Stimulated activated naive CD8-positive, alpha-beta T cell treated with anti-CD3 and anti-CD28 coated beads, Interleukin-15, Interleukin-2, amounts not matched to agents 100 ng/mL and 50 ng/mL, for 24 hours (primary cell): ENCODE measurements at regions not wholly inside any gene's neighbourhood (a gene's known extent, or its start where the extent isn't known, plus 50 kb on each side); places are given as distances from the start of the nearest gene placed in this dataset.
"Not testable (repeated sequence)": the region's sequence is repeated elsewhere in the genome, so short reads cannot be mapped to it uniquely, and the experiment has no call there.

ENCODE experiments used
- H3K27ac Mint-ChIP-seq: one replicate; pipeline ENCODE4 v1.8.0; 2021; ENCODE audit warnings: mild to moderate bottlenecking, mixed read lengths
- H3K27me3 Mint-ChIP-seq: one replicate; pipeline ENCODE4 v1.8.0; 2021; ENCODE audit warnings: mixed read lengths
- H3K36me3 Mint-ChIP-seq: one replicate; pipeline ENCODE4 v1.8.0; 2021; ENCODE audit warnings: low read depth, mixed read lengths
- H3K4me1 Mint-ChIP-seq: one replicate; pipeline ENCODE4 v1.8.0; 2021; ENCODE audit warnings: low read depth, mixed read lengths
- H3K4me3 Mint-ChIP-seq: one replicate; pipeline ENCODE4 v1.8.0; 2021; ENCODE audit warnings: mild to moderate bottlenecking, mixed read lengths
- H3K9me3 Mint-ChIP-seq: one replicate; pipeline ENCODE4 v1.8.0; 2021; ENCODE audit warnings: mixed read lengths

DNA sequence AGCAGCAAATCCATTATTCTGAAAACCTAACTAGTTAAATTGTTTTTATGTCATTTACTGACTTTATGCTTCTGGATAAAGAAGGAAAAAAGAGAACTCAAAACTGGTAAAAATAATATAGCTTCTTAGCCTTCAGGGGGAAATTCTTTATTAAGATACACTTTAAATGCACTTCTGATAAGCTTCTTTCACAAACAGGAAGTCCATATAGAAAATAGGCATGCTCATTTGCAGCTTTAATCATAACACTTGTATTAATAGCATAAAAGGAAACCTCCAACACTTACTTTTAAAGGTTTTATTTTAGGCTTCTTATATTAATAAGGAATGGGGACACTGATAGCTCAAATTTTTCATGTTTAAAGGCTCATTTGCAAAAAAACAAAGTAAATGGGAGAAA lies 538.0 kb upstream of the SLC35B3 start:
- Mint-ChIP-seq H3K27me3 (peaks cover 3% of the 10 kb centered on the region), H3K4me3 (no peak overlapping the region), H3K27ac (no peak overlapping the region), H3K4me1 (no peaks in the 10 kb centered on the region), H3K36me3 (no peaks in the 10 kb centered on the region), H3K9me3 (peaks cover 15% of the 10 kb centered on the region)

DNA sequence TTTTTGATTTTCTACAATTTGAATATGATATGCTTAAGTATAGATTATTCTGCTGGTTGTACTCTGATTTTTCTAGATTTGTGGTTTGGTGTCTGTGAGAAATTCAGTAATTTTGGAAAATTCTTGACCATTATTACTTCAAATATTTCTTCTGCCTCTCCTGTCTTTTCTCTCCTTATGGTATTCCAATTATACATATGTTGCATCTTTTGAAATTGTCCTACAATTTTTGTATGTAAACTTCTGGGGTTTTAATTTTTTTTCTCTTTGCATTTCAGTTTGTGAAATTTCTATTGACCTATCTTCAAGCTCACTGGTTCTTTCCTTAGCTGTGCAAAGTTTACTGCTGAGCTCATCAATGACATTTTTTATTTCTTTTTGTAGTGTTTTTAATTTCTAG lies 534.4 kb upstream of the SLC35B3 start:
- H3K27me3 Mint-ChIP-seq: peaks cover 3% of the 10 kb centered on the region
- H3K4me1 Mint-ChIP-seq: no peaks in the 10 kb centered on the region
- H3K9me3 Mint-ChIP-seq: peaks cover 15% of the 10 kb centered on the region
- no peak overlapping the region for H3K27ac Mint-ChIP-seq
- no peaks in the 10 kb centered on the region for H3K36me3 Mint-ChIP-seq
- no peak overlapping the region for H3K4me3 Mint-ChIP-seq

DNA sequence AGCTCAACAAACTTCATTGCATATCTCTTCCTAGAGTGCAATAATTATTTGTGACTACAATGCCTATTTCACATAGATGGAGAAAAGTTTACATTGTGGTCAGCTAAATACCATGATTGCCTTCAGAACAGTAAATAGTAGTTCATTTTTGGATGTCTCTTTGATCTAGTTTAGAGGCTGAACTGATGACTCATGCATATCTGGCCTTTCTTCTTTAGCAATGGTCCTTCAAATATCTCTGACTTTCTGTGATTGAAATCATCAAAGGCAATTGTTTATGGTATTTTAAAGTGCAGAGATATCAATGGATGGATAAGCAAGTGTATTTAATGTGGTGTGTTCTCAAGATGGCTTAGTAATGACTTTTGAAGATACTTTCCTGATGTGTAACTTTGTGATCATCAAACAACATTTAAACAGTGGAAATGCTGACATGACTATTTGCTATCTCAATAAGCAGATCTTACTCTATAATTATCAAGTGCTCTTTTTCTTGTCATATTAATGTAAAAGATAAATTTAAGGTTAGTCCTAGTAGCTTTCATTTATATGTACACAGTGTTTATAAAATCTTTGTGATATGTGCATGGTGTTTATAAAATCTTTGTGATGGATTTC lies 523.7 kb upstream of the SLC35B3 start:
- Mint-ChIP-seq H3K4me1 (no peaks in the 10 kb centered on the region), H3K27me3 (no peaks in the 10 kb centered on the region), H3K9me3 (no peaks in the 10 kb centered on the region), H3K27ac (no peak overlapping the region), H3K4me3 (no peak overlapping the region), H3K36me3 (no peaks in the 10 kb centered on the region)

DNA sequence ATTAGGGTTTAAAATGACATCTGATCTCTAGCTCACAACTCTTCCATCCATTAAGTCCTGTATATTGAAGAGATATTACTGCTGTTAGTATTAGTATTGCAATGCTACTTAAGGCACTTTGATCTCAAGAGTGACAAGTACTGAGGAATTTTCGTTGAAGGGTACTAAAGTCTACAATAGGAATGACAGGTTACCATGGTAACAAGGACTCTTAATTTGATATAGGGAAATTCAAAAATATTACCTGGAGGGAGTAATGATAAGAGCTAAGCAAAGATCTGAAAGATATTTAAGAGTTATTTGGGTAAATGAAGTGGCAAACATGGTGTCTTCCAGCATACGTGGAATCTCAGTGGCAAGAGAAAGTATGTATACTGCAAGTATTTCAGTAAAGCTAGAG lies 518.0 kb upstream of the SLC35B3 start:
- no peak overlapping the region for H3K4me3 Mint-ChIP-seq
- no peaks in the 10 kb centered on the region for H3K27me3 Mint-ChIP-seq
- H3K4me1 Mint-ChIP-seq: no peaks in the 10 kb centered on the region
- H3K36me3 Mint-ChIP-seq: no peaks in the 10 kb centered on the region
- H3K9me3 Mint-ChIP-seq: no peaks in the 10 kb centered on the region
- H3K27ac Mint-ChIP-seq: no peak overlapping the region

DNA sequence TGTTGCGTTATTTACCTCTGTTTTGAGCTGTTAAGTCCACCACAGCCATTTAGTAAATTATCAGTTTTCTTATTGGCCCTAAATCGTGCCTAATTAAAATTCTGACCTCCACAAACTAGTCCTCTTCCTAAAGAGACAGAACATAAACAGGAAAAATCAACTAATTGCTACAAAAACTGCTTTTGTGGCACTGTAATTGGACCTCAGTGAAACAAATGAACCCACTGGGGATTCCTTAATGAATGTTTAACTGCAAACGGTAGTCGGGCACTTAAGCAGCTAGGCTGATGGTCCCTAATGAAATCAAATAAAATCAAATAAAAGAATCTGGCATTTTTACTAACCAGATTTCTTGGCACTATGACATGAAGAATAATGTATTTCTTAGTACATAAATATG lies 513.4 kb upstream of the SLC35B3 start:
- no peaks in the 10 kb centered on the region for H3K4me1 Mint-ChIP-seq

DNA sequence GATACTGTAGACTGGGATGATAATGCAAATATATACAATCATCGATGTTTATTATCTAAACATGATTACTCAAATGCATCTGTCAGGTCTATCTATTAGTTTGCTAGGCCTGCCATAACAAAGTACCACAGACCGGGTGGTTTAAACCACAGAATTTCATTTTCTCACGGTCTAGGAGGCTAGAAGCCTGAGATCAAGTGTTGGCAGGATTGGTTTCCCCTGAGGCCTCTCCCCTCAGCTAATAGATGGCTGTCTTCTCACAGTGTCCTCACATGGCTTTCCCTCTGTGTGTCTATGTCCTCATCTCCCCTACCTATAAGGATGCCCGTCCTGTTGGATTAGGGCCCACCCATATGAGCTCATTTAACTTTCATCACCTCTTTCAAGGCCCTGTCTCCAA lies 512.6 kb upstream of the SLC35B3 start:
- Mint-ChIP-seq H3K4me3 (no peak overlapping the region), H3K36me3 (no peaks in the 10 kb centered on the region), H3K4me1 (no peaks in the 10 kb centered on the region), H3K9me3 (no peaks in the 10 kb centered on the region), H3K27ac (no peak overlapping the region), H3K27me3 (no peaks in the 10 kb centered on the region)

More for the DNA sequence above, 513.4 kb upstream of the SLC35B3 start:
- no peak overlapping the region for H3K27ac Mint-ChIP-seq
- H3K36me3 Mint-ChIP-seq: no peaks in the 10 kb centered on the region
- no peaks in the 10 kb centered on the region for H3K27me3 Mint-ChIP-seq
- H3K9me3 Mint-ChIP-seq: no peaks in the 10 kb centered on the region
- H3K4me3 Mint-ChIP-seq: no peak overlapping the region

DNA sequence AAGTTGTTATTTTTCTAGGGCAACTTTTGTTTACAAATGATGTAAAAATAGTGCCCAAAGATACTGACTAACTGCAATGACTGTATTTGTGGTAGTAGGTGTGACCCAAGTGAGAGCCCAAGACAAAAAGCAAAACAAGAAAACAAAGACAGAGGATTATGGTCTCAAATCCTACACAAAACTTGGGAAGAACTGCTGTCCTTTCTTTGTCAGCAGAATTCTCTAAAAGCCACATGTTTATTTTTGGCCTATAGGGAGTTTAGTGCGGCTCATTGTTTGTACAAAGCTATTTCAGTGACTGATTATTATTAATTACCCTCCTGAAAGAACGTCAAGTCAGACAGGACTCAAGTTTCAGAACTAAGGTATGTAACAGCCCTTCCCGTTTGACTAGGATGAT lies 509.2 kb upstream of the SLC35B3 start:
- H3K27ac Mint-ChIP-seq: no peak overlapping the region
- H3K4me3 Mint-ChIP-seq: no peak overlapping the region
- H3K27me3 Mint-ChIP-seq: no peaks in the 10 kb centered on the region
- no peaks in the 10 kb centered on the region for H3K4me1 Mint-ChIP-seq
- H3K36me3 Mint-ChIP-seq: no peaks in the 10 kb centered on the region
- no peaks in the 10 kb centered on the region for H3K9me3 Mint-ChIP-seq

DNA sequence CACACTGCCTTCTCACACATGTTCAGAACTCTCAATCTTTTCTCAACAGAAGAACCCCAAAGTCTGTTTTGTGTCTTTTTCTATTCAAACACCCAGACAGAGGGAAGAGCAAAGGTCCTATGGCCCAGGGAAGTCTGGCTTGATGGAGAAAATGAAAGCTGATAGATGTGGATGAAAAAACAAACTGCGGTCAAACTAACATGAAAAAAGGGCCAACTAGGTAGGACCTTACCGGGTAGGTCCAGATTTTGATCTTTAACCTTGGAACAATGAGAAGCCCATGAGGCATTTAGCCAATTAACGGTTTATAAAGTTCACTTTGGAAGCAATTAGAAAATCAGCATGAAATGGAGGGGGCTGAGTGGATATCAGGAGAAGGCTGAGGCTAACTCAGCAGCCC lies 507.7 kb upstream of the SLC35B3 start:
- no peak overlapping the region for H3K27ac Mint-ChIP-seq
- H3K27me3 Mint-ChIP-seq: no peaks in the 10 kb centered on the region
- H3K9me3 Mint-ChIP-seq: peaks cover 3% of the 10 kb centered on the region
- no peak overlapping the region for H3K4me3 Mint-ChIP-seq
- H3K4me1 Mint-ChIP-seq: no peaks in the 10 kb centered on the region
- H3K36me3 Mint-ChIP-seq: no peaks in the 10 kb centered on the region

DNA sequence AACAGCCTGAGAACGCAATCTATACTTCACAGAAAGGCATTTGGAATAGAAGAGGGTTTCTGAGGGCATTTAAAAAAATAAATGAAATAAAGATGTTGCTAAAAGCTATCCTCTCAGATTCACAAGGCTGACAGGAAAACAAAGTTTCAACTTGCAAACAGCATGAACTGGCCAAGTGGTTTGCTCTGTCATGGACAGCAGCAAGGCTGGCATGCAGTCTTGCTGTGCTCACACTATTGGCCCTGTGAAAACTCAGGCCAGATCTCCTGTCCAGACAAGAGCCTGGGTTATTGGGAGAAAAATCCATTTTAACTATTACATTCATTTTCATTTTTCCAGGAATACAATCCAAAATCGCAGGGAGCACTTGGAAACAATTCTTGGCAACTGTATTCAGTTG lies 506.2 kb upstream of the SLC35B3 start:
- no peaks in the 10 kb centered on the region for H3K4me1 Mint-ChIP-seq
- H3K27ac Mint-ChIP-seq: no peak overlapping the region
- no peak overlapping the region for H3K4me3 Mint-ChIP-seq
- peaks cover 3% of the 10 kb centered on the region for H3K9me3 Mint-ChIP-seq
- H3K27me3 Mint-ChIP-seq: peaks cover 3% of the 10 kb centered on the region
- H3K36me3 Mint-ChIP-seq: no peaks in the 10 kb centered on the region

DNA sequence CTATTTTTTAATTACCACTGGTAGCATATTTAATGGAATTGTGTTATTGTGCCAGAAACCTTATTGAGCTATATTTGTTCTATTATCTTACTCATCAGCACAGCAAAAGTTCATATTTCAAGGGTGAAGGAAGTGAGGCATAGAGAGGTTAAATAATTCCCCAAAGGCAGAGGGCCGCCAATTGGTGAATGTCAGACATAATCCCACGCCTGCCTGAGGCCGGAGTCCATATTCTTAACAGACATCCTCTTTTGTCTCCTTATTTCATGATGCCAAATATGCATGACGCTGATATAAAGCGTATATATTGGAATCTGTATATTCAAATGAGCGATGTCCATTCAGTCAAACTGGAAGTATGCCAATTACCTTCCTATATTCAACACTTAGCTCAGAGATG lies 505.0 kb upstream of the SLC35B3 start:
- no peaks in the 10 kb centered on the region for H3K4me1 Mint-ChIP-seq
- peaks cover 3% of the 10 kb centered on the region for H3K27me3 Mint-ChIP-seq
- no peak overlapping the region for H3K4me3 Mint-ChIP-seq
- H3K9me3 Mint-ChIP-seq: peaks cover 3% of the 10 kb centered on the region
- no peaks in the 10 kb centered on the region for H3K36me3 Mint-ChIP-seq
- H3K27ac Mint-ChIP-seq: no peak overlapping the region

DNA sequence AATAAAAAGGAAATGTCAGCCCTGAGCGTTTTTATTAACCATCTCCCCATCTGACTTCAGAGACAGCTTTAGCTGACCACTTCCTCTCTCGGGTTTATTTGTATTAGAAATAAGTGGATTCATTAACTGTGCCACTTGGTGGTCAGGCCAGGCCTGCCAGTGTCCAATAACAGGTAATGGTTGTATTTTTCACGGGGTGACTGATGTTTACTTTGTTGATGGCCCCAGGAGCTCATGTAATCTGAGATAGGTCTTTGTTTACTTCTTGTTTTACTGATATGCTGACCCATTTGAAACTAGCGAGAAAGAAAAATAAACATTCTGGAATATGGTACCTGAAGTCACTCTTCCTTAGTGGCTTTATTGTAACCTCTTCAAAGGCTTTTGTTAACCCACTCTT lies 504.3 kb upstream of the SLC35B3 start:
- Mint-ChIP-seq H3K4me3 (no peak overlapping the region), H3K27ac (no peak overlapping the region), H3K9me3 (peaks cover 3% of the 10 kb centered on the region)

DNA sequence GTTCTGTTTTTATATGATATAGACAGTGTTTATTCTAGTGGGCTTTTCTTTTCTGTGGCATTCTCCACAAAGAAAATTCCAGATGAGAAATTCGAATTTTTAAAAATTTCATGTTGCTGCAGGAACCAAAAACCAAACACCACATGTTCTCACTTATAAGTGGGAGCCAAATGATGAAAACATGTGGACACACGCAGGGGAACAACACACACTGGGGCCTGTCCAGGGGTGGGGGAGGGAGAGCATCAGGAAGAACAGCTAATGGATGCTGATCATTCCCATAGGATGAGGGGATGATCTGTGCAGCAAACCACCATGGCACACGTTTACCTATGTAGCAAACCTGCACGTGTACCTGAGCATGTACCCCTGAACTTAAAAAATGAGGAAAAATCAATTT lies 499.0 kb upstream of the SLC35B3 start:
- Mint-ChIP-seq H3K27me3 (peaks cover 3% of the 10 kb centered on the region), H3K27ac (no peak overlapping the region), H3K9me3 (peaks cover 3% of the 10 kb centered on the region), H3K36me3 (no peaks in the 10 kb centered on the region), H3K4me1 (no peaks in the 10 kb centered on the region), H3K4me3 (no peak overlapping the region)

More for the DNA sequence above, 504.3 kb upstream of the SLC35B3 start:
- Mint-ChIP-seq H3K4me1 (no peaks in the 10 kb centered on the region), H3K36me3 (no peaks in the 10 kb centered on the region), H3K27me3 (peaks cover 3% of the 10 kb centered on the region)

DNA sequence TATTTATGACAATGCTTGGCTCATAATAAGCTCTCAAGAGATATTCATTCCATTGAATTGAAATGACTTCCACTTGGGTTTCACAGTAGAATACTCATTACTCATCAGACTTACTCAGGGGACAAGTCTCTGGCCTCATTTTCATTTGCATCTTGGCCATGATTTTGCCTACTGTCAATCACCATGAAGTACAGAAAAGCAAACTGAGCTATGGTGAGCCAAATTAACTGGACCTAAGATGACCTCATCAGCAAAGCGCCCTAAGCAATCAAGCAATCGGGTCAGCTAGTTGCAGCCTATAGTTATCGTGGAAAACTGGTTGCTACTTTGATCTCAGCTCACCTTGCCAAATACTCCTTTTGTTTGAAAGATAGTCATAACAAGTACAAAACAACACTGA lies 494.7 kb upstream of the SLC35B3 start:
- Mint-ChIP-seq H3K4me3 (no peak overlapping the region), H3K4me1 (no peaks in the 10 kb centered on the region), H3K36me3 (no peaks in the 10 kb centered on the region), H3K27ac (no peak overlapping the region), H3K9me3 (no peaks in the 10 kb centered on the region), H3K27me3 (no peaks in the 10 kb centered on the region)

DNA sequence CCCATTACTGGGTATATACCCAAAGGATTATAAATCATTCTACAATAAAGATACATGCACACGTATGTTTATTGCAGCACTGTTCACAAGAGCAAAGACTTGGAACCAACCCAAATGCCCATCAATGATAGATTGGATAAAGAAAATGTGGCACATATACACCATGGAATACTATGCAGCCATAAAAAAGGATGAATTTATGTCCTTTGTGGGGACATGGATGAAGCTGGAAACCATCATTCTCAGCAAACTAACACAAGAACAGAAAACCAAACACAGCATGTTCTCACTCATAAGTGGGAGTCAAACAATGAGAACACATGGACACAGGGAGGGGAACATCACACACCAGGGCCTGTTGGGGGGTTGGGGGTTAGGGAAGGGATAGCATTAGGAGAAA lies 484.9 kb upstream of the SLC35B3 start:
- H3K4me3 Mint-ChIP-seq, H3K4me1 Mint-ChIP-seq, H3K27ac Mint-ChIP-seq, H3K9me3 Mint-ChIP-seq, H3K36me3 Mint-ChIP-seq, H3K27me3 Mint-ChIP-seq: not testable (repeated sequence)

DNA sequence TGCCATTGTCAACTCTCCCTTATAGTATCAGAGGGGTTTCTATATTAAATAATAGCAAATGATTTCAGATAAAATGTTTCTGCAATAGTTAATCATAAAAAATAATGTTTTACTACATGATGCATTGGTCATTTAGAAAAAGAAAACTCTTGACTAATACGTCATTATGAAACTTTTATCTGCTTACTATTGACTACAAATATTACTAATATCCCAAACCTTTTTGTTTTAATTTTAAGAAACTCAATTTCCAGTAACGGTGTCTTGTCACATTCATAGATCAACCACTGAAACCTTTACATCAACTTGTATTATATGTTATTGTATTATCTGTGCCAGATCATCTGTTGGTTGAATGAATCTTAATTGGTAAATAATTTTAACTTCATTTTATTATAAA lies 482.9 kb upstream of the SLC35B3 start:
- H3K36me3 Mint-ChIP-seq: no peaks in the 10 kb centered on the region
- H3K4me1 Mint-ChIP-seq: no peaks in the 10 kb centered on the region
- H3K27me3 Mint-ChIP-seq: no peaks in the 10 kb centered on the region
- H3K4me3 Mint-ChIP-seq: no peak overlapping the region
- no peak overlapping the region for H3K27ac Mint-ChIP-seq
- H3K9me3 Mint-ChIP-seq: peaks cover 6% of the 10 kb centered on the region

DNA sequence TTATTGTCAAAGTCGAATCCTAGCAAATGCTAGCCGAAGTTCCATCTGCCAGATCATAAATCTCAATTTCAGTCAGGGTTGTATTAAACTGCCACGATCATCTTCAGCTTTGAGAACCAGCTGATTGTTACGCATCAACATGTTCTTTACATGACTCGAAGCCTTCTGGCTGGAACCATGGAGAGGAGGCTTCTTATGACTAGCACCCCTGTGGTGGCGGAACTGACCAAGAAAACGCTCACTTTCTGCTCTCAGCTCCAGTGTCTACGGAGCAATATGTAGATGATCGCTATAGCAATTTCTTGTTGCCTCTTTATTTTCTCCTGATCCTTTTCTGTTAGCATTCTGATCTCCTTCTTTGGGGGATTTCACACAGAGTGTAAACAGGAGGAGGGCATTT lies 479.4 kb upstream of the SLC35B3 start:
- H3K27ac Mint-ChIP-seq: no peak overlapping the region
- no peaks in the 10 kb centered on the region for H3K36me3 Mint-ChIP-seq
- H3K4me1 Mint-ChIP-seq: no peaks in the 10 kb centered on the region

More for the DNA sequence above, 479.4 kb upstream of the SLC35B3 start:
- Mint-ChIP-seq H3K4me3 (no peak overlapping the region), H3K27me3 (no peaks in the 10 kb centered on the region), H3K9me3 (peaks cover 17% of the 10 kb centered on the region)
